ENCODE measurements at regions not wholly inside any gene's neighbourhood (a gene's known extent, or its start where the extent isn't known, plus 50 kb on each side); places are given as distances from the start of the nearest gene placed in this dataset.

DNA sequence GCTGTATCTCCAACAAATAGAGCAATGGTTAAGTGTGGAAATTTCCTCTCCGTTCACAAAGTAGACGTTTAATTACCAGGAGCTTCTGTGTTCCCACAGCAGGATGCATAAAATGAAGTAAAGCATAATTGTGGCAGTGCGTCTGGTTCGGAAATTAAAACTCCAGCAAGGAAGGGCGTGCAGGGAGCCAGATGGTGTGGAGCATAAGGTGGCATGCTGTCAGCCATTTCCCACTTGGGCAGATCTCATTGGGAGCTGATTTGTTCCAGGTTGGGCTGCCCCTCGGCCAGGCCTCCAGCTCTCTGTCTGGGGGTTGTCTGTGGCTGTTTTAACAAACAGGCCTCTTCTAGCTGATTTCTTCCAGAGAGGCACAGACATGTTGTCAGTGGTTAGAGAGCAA lies 182.1 kb upstream of the CLNK start:
- no peak for TF ChIP-seq EZH2phosphoT487 (IDR thresholded peaks at IDR 0.05; ENCODE audit: borderline replicate concordance, low read depth, low read length)
- TF ChIP-seq, protein P1, sequence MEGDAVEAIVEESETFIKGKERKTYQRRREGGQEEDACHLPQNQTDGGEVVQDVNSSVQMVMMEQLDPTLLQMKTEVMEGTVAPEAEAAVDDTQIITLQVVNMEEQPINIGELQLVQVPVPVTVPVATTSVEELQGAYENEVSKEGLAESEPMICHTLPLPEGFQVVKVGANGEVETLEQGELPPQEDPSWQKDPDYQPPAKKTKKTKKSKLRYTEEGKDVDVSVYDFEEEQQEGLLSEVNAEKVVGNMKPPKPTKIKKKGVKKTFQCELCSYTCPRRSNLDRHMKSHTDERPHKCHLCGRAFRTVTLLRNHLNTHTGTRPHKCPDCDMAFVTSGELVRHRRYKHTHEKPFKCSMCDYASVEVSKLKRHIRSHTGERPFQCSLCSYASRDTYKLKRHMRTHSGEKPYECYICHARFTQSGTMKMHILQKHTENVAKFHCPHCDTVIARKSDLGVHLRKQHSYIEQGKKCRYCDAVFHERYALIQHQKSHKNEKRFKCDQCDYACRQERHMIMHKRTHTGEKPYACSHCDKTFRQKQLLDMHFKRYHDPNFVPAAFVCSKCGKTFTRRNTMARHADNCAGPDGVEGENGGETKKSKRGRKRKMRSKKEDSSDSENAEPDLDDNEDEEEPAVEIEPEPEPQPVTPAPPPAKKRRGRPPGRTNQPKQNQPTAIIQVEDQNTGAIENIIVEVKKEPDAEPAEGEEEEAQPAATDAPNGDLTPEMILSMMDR (conservative IDR thresholded peaks at IDR 0.05; ENCODE audit: low read length) = no peak
- no peaks in the 10 kb centered on the region for H3K36me3 ChIP-seq (ENCODE audit: insufficient read depth, low read length)
- no peak overlapping the region for H3K27ac ChIP-seq (ENCODE audit: low read depth, low read length, poor library complexity, severe bottlenecking)
- H3K79me2 ChIP-seq (ENCODE audit: insufficient read depth, low read depth, low read length) = no peaks in the 10 kb centered on the region
- no peak overlapping the region for H3K4me2 ChIP-seq (ENCODE audit: low read length)
- H3K9me2 ChIP-seq (ENCODE audit: insufficient read depth, low read length) = no peaks in the 10 kb centered on the region
- no peaks in the 10 kb centered on the region for H4K20me1 ChIP-seq (ENCODE audit: insufficient read depth, low read length)
- H3K9me3 ChIP-seq (ENCODE audit: low read length) = no peaks in the 10 kb centered on the region
- H3K4me3 ChIP-seq (ENCODE audit: low read depth, low read length, poor library complexity, severe bottlenecking) = no peak overlapping the region
- ChIA-PET CTCF (ENCODE audit: unreplicated experiment) (no interaction called here), POLR2A (no interaction called here)
- no peak for DNase-seq (ENCODE audit: low spot score)
- intact Hi-C loops (cut with micrococcal nuclease; ENCODE audit: unreplicated experiment) = no loop called here
- no peak overlapping the region for H2AFZ ChIP-seq (ENCODE audit: low read length)
- no TSS peak for BruUV-seq (replicated peaks)
- no peaks in the 10 kb centered on the region for H3K4me1 ChIP-seq (ENCODE audit: insufficient read depth, low read length, poor library complexity, severe bottlenecking)

DNA sequence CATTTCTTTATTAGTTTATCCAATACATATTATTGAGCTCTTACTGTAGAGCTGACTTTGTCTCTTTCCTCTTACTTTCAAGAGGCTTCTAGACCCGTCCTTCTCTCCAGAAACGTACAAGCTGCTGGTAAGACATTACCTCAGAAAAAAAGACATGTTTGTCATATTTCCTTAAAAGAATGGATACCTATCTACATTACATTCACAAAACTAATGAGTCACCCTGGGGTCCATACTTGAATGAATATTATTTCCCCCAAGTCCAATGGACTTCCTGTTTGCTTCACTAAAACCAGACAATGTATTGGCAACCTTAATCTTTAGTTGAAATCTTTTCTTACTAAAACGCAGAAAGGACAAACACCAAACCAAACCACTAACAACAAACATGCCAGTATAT lies 176.5 kb upstream of the CLNK start:
- Histone ChIP-seq H2AFZ (ENCODE audit: low read length) (no peak overlapping the region), H3K9me3 (ENCODE audit: low read length) (no peaks in the 10 kb centered on the region), H3K4me3 (ENCODE audit: low read depth, low read length, poor library complexity, severe bottlenecking) (no peak overlapping the region), H3K4me1 (ENCODE audit: insufficient read depth, low read length, poor library complexity, severe bottlenecking) (no peaks in the 10 kb centered on the region), H4K20me1 (ENCODE audit: insufficient read depth, low read length) (no peaks in the 10 kb centered on the region), H3K4me2 (ENCODE audit: low read length) (no peak overlapping the region), H3K27ac (ENCODE audit: low read depth, low read length, poor library complexity, severe bottlenecking) (no peak overlapping the region), H3K9me2 (ENCODE audit: insufficient read depth, low read length) (no peaks in the 10 kb centered on the region), H3K36me3 (ENCODE audit: insufficient read depth, low read length) (no peaks in the 10 kb centered on the region), H3K79me2 (ENCODE audit: insufficient read depth, low read depth, low read length) (no peaks in the 10 kb centered on the region)
- ChIA-PET CTCF (ENCODE audit: unreplicated experiment) (no interaction called here), POLR2A (interaction anchor here (0.7 to 1.0 kb wide), 5 partner anchors 16 to 893 kb away, joined by 3 to 9 read pairs (median 3); no protein-coding TSS in a partner anchor)
- intact Hi-C loops (cut with micrococcal nuclease; ENCODE audit: unreplicated experiment) = no loop called here
- TF ChIP-seq, protein P1 (conservative IDR thresholded peaks at IDR 0.05; ENCODE audit: low read length) = no peak
- TF ChIP-seq EZH2phosphoT487 (IDR thresholded peaks at IDR 0.05; ENCODE audit: borderline replicate concordance, low read depth, low read length) = no peak
- no peak for DNase-seq (ENCODE audit: low spot score)
- no TSS peak for BruUV-seq (replicated peaks)

DNA sequence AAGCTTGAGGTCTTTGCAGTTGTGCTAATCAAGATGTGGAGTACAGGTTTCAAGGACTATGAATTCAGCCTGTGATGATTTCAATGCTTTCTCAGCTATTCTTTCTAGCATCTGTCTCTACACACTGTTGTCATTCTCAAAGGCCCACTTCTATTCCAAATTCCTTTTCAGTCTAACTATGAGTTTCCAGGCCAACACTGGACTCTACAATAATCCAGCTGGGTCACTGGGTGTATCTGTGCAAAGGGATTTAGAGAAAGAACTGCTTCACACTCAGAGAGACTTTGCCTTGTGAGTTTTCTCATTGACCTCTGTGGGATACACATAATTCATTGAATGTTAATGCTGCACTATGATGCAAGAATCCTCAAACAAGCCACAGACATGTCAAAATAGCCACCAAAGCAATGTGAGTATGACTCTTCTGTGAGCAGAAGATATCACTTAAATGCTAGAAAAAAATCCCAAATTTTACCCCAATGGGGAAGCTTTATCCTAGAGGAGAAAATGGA lies 171.8 kb upstream of the CLNK start:
- no peak overlapping the region for H2AFZ ChIP-seq (ENCODE audit: low read length)
- H3K9me3 ChIP-seq (ENCODE audit: low read length) = no peaks in the 10 kb centered on the region
- H3K4me3 ChIP-seq (ENCODE audit: low read depth, low read length, poor library complexity, severe bottlenecking) = no peak overlapping the region
- H3K36me3 ChIP-seq (ENCODE audit: insufficient read depth, low read length) = no peaks in the 10 kb centered on the region
- TF ChIP-seq, protein P1 (conservative IDR thresholded peaks at IDR 0.05; ENCODE audit: low read length) = no peak
- TF ChIP-seq EZH2phosphoT487 (IDR thresholded peaks at IDR 0.05; ENCODE audit: borderline replicate concordance, low read depth, low read length) = no peak
- H4K20me1 ChIP-seq (ENCODE audit: insufficient read depth, low read length) = no peaks in the 10 kb centered on the region
- DNase-seq (ENCODE audit: low spot score) = no peak
- H3K79me2 ChIP-seq (ENCODE audit: insufficient read depth, low read depth, low read length) = no peaks in the 10 kb centered on the region
- no peaks in the 10 kb centered on the region for H3K9me2 ChIP-seq (ENCODE audit: insufficient read depth, low read length)
- ChIA-PET CTCF (ENCODE audit: unreplicated experiment) (no interaction called here), POLR2A (interaction anchor here (0.6 kb wide), 1 partner anchor 224 kb away, joined by 3 read pairs; no protein-coding TSS in a partner anchor)
- H3K27ac ChIP-seq (ENCODE audit: low read depth, low read length, poor library complexity, severe bottlenecking) = no peak overlapping the region
- H3K4me1 ChIP-seq (ENCODE audit: insufficient read depth, low read length, poor library complexity, severe bottlenecking) = no peaks in the 10 kb centered on the region
- no peak overlapping the region for H3K4me2 ChIP-seq (ENCODE audit: low read length)
- BruUV-seq (replicated peaks) = no TSS peak
- intact Hi-C loops (cut with micrococcal nuclease; ENCODE audit: unreplicated experiment) = no loop called here
